ENCODE measurements at regions not wholly inside any gene's neighbourhood (a gene's known extent, or its start where the extent isn't known, plus 50 kb on each side); places are given as distances from the start of the nearest gene placed in this dataset.

DNA sequence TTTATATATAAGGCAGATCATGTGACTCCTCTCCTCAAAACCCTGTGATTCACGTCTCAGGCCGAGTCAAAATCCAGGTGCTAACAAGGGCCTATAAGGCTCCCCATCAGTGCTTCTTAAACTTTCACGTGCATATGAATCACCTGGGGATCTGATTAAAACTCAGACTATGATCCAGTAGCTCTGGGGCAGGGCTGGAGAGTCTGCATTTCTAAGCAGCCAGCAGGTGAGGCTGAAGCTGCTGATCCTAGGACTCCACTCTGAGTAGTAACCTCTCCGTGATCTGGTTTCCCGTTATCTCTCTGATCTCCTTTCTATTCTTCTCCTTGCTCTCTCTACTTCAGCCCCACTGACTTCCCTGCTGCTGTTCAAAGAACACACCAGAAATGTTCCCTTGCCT is 252.4 kb upstream of the RPS6KA3 start:
- Histone ChIP-seq H3K4me2 (ENCODE audit: low read length) (no peak overlapping the region), H3K9ac (ENCODE audit: low read length) (no peak overlapping the region), H3K27me3 (ENCODE audit: low read length) (no peaks in the 10 kb centered on the region), H4K20me1 (ENCODE audit: low read length) (no peaks in the 10 kb centered on the region), H3K4me3 (ENCODE audit: low read length) (no peak overlapping the region), H3K9me3 (ENCODE audit: low read length) (no peaks in the 10 kb centered on the region), H3K9me2 (replicated peaks; ENCODE audit: low read length) (no peaks in the 10 kb centered on the region), H3K4me1 (ENCODE audit: insufficient read depth, low read length) (peaks cover 33% of the 10 kb centered on the region), H3K79me2 (ENCODE audit: low read length) (no peaks in the 10 kb centered on the region), H3K36me3 (ENCODE audit: low read depth, low read length) (no peaks in the 10 kb centered on the region), H3F3A (ENCODE audit: low read length, unreplicated experiment) (peaks cover 8% of the 10 kb centered on the region), H3K27ac (ENCODE audit: low read length) (no peak overlapping the region), H2AFZ (ENCODE audit: low read length) (no peak overlapping the region)
- ATAC-seq: no peak
- DNase-seq: no peak
- TF ChIP-seq EZH2 (IDR thresholded peaks at IDR 0.05; ENCODE audit: low read length, unreplicated experiment) (no peak), EZH2phosphoT487 (IDR thresholded peaks at IDR 0.05; ENCODE audit: borderline replicate concordance, low read length) (no peak)
- TF ChIP-seq, protein P1, sequence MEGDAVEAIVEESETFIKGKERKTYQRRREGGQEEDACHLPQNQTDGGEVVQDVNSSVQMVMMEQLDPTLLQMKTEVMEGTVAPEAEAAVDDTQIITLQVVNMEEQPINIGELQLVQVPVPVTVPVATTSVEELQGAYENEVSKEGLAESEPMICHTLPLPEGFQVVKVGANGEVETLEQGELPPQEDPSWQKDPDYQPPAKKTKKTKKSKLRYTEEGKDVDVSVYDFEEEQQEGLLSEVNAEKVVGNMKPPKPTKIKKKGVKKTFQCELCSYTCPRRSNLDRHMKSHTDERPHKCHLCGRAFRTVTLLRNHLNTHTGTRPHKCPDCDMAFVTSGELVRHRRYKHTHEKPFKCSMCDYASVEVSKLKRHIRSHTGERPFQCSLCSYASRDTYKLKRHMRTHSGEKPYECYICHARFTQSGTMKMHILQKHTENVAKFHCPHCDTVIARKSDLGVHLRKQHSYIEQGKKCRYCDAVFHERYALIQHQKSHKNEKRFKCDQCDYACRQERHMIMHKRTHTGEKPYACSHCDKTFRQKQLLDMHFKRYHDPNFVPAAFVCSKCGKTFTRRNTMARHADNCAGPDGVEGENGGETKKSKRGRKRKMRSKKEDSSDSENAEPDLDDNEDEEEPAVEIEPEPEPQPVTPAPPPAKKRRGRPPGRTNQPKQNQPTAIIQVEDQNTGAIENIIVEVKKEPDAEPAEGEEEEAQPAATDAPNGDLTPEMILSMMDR (conservative IDR thresholded peaks at IDR 0.05; ENCODE audit: low read depth, low read length): no peak
- no TSS peak for BruUV-seq (replicated peaks)
- intact Hi-C loops (cut with micrococcal nuclease): loop anchor here (5.0 kb wide), 3 partner anchors 142 to 267 kb away; no protein-coding TSS in a partner anchor
- CTCF ChIA-PET: no interaction called here
- POLR2A ChIA-PET (ENCODE audit: unreplicated experiment): no interaction called here

DNA sequence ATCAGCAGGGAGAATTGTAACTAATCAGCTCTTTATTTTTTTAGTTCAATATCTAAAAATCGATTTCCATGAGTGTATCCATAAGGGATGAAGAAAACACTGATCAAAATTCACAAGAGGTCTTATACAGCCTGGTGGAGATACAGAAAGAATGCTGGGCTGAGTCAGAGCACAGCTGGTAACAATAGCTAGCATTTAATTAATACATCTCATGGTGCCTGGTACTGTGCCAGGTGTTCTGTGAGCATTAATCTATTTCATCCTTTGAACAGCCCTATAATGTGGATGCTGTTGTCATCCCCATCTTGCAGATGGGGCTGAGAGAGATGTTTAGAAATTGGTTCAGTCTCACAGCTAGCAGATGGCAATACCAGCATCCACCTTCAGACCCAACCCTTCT is 250.9 kb upstream of the RPS6KA3 start:
- ChIA-PET CTCF (interaction anchor here (0.6 kb wide), 1 partner anchor 201 kb away, joined by 3 read pairs; no protein-coding TSS in a partner anchor), POLR2A (ENCODE audit: unreplicated experiment) (no interaction called here)
- no peak overlapping the region for H3K9ac ChIP-seq (ENCODE audit: low read length)
- no peaks in the 10 kb centered on the region for H3K36me3 ChIP-seq (ENCODE audit: low read depth, low read length)
- peaks cover 48% of the 10 kb centered on the region for H3K4me1 ChIP-seq (ENCODE audit: insufficient read depth, low read length)
- H3K9me2 ChIP-seq (replicated peaks; ENCODE audit: low read length): no peaks in the 10 kb centered on the region
- peaks cover 8% of the 10 kb centered on the region for H3F3A ChIP-seq (ENCODE audit: low read length, unreplicated experiment)
- DNase-seq (no peak), ATAC-seq (no peak)
- H3K27me3 ChIP-seq (ENCODE audit: low read length): no peaks in the 10 kb centered on the region
- H2AFZ ChIP-seq (ENCODE audit: low read length): no peak overlapping the region
- no TSS peak for BruUV-seq (replicated peaks)
- H3K79me2 ChIP-seq (ENCODE audit: low read length): no peaks in the 10 kb centered on the region
- H3K4me2 ChIP-seq (ENCODE audit: low read length): no peak overlapping the region
- no peak overlapping the region for H3K4me3 ChIP-seq (ENCODE audit: low read length)
- H3K27ac ChIP-seq (ENCODE audit: low read length): no peak overlapping the region
- intact Hi-C loops (cut with micrococcal nuclease): loop anchor here (2.0 to 5.0 kb wide), 4 partner anchors 140 to 265 kb away; no protein-coding TSS in a partner anchor
- H3K9me3 ChIP-seq (ENCODE audit: low read length): no peaks in the 10 kb centered on the region
- TF ChIP-seq EZH2phosphoT487 (IDR thresholded peaks at IDR 0.05; ENCODE audit: borderline replicate concordance, low read length): no peak
- TF ChIP-seq, protein P1 (conservative IDR thresholded peaks at IDR 0.05; ENCODE audit: low read depth, low read length): no peak
- no peak for TF ChIP-seq EZH2 (IDR thresholded peaks at IDR 0.05; ENCODE audit: low read length, unreplicated experiment)
- no peaks in the 10 kb centered on the region for H4K20me1 ChIP-seq (ENCODE audit: low read length)

DNA sequence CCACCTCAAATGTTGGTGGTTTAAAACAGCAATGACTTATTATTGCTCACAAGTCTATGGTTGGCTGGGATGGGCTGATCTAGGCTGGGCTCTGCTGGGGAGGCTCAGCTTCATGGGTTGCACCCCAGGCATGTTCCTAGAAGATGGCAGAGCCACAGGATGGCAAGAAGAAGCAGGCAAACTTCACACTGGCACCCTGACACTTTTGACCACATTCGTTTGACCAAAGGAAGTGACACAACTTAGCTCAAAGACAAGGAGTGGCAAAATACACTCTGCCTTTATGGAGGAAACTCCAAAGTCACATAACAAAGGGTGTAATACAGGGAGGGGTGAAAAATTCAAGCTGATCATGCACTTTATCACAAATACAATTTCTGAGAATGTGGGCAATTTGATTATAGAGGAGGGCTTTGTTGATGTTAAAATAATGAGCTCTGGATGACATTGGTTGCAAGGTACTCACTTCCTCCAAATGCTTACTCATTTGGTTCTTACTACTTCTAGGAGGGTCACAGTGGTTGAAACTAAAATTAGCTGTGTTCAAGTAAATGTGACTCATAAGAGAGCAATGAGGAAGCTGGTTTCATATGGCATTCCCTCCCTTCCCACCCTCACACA is 249.2 kb upstream of the RPS6KA3 start:
- ATAC-seq: peak; percentile 79
- peak; percentile 90 for DNase-seq
- H2AFZ ChIP-seq (ENCODE audit: low read length): no peak overlapping the region; the same call in 1 of the 2 replicates

More for the DNA sequence above, 249.2 kb upstream of the RPS6KA3 start:
- Histone ChIP-seq H3F3A (ENCODE audit: low read length, unreplicated experiment) (peaks cover 8% of the 10 kb centered on the region), H3K9me2 (replicated peaks; ENCODE audit: low read length) (no peaks in the 10 kb centered on the region), H3K27ac (ENCODE audit: low read length) (peak overlapping the region; percentile 98), H3K9me3 (ENCODE audit: low read length) (no peaks in the 10 kb centered on the region), H3K36me3 (ENCODE audit: low read depth, low read length) (no peaks in the 10 kb centered on the region), H3K79me2 (ENCODE audit: low read length) (no peaks in the 10 kb centered on the region), H3K27me3 (ENCODE audit: low read length) (no peaks in the 10 kb centered on the region), H3K4me2 (ENCODE audit: low read length) (peak overlapping the region; percentile 59), H3K4me3 (ENCODE audit: low read length) (peak overlapping the region; percentile 4; the same call in 1 of the 2 replicates), H3K4me1 (ENCODE audit: insufficient read depth, low read length) (peaks cover 55% of the 10 kb centered on the region), H4K20me1 (ENCODE audit: low read length) (no peaks in the 10 kb centered on the region), H3K9ac (ENCODE audit: low read length) (peak overlapping the region; percentile 65)
- BruUV-seq (replicated peaks): no TSS peak
- no peak for TF ChIP-seq EZH2 (IDR thresholded peaks at IDR 0.05; ENCODE audit: low read length, unreplicated experiment)
- TF ChIP-seq EZH2phosphoT487 (IDR thresholded peaks at IDR 0.05; ENCODE audit: borderline replicate concordance, low read length): no peak
- TF ChIP-seq, protein P1 (conservative IDR thresholded peaks at IDR 0.05; ENCODE audit: low read depth, low read length): no peak
- POLR2A ChIA-PET (ENCODE audit: unreplicated experiment): interaction anchor here (0.5 to 1.0 kb wide), 6 partner anchors 39 to 263 kb away, joined by 3 to 13 read pairs (median 4); no protein-coding TSS in a partner anchor
- intact Hi-C loops (cut with micrococcal nuclease): loop anchor here (1.0 to 5.0 kb wide), 5 partner anchors 139 to 264 kb away; no protein-coding TSS in a partner anchor
- CTCF ChIA-PET: interaction anchor here (0.6 to 1.2 kb wide), 3 partner anchors 14 to 1251 kb away, joined by 4 to 5 read pairs (median 4); no protein-coding TSS in a partner anchor

Measured in PC-3 (cell line).